OCI-LY3 (cell line): ENCODE measurements at regions not wholly inside any gene's neighbourhood (a gene's known extent, or its start where the extent isn't known, plus 50 kb on each side); places are given as distances from the start of the nearest gene placed in this dataset.

ENCODE experiments used
- H2AFZ ChIP-seq: fragments of 200-600, 300-600 bp; shearing (Covaris generic); 2 replicates; pipeline ENCODE4 v1.6.0; 2014; ENCODE audit warnings: antibody characterized with exemption, low read depth, low read length
- H3K27ac ChIP-seq: fragments of 200-600, 300-600 bp; sonication (generic); 2 replicates; pipeline ENCODE4 v1.5.1; 2014; ENCODE audit warnings: mild to moderate bottlenecking, low read length, moderate library complexity, mixed read lengths
- H3K27me3 ChIP-seq: fragments of 200-600, 300-600 bp; sonication (generic); 2 replicates; pipeline ENCODE4 v1.6.1; 2014; ENCODE audit warnings: low read depth, low read length, mixed read lengths
- H3K36me3 ChIP-seq: fragments of 200-600, 300-600 bp; sonication (generic); replicated peaks from 2 replicates; pipeline ENCODE3; 2014; ENCODE audit warnings: low read depth, low read length, mixed read lengths
- H3K4me1 ChIP-seq: fragments of 300-600, 200-600 bp; sonication (generic); 2 replicates; pipeline ENCODE4 v1.6.1; 2014; ENCODE audit warnings: low read length, mixed read lengths
- H3K4me2 ChIP-seq: fragments of 200-600, 300-600 bp; sonication (generic); 2 replicates; pipeline ENCODE4 v1.6.1; 2014; ENCODE audit warnings: low read length, mixed read lengths
- H3K4me3 ChIP-seq: fragments of 300-600, 200-600 bp; sonication (generic); 2 replicates; pipeline ENCODE4 v1.5.1; 2014; ENCODE audit warnings: antibody characterized with exemption, mild to moderate bottlenecking, low read length, moderate library complexity
- H3K79me2 ChIP-seq: fragments of 300-600, 200-600 bp; shearing (Covaris generic); 2 replicates; pipeline ENCODE4 v1.6.1; 2014; ENCODE audit warnings: mild to moderate bottlenecking, low read length, mixed read lengths
- H3K9ac ChIP-seq: fragments of 300-600, 200-600 bp; shearing (Covaris generic); 2 replicates; pipeline ENCODE4 v1.6.0; 2014; ENCODE audit warnings: mild to moderate bottlenecking, low read length, moderate library complexity
- H3K9me3 ChIP-seq: fragments of 200-600, 300-600 bp; shearing (Covaris generic); 2 replicates; pipeline ENCODE4 v1.6.1; 2014; ENCODE audit warnings: low read length, mixed read lengths; ENCODE audit not compliant: insufficient read depth
- H4K20me1 ChIP-seq: fragments of 200-600, 300-600 bp; sonication (generic); 2 replicates; pipeline ENCODE4 v1.6.1; 2016; ENCODE audit warnings: low read length, mixed read lengths; ENCODE audit not compliant: insufficient read depth
- EZH2phosphoT487 ChIP-seq: fragments of 200-600 bp; shearing (Covaris generic); IDR thresholded peaks from 2 replicates; pipeline ENCODE4 v1.6.1; 2018; ENCODE audit warnings: antibody characterized with exemption, mixed run types, low read depth
- TF ChIP-seq, protein P1 (sequence below): fragments of 200-600, 300-600 bp; sonication (generic); IDR thresholded peaks from 2 replicates; pipeline ENCODE4 v1.5.1; 2014; ENCODE audit warnings: antibody characterized with exemption, low read length, low read depth

DNA sequence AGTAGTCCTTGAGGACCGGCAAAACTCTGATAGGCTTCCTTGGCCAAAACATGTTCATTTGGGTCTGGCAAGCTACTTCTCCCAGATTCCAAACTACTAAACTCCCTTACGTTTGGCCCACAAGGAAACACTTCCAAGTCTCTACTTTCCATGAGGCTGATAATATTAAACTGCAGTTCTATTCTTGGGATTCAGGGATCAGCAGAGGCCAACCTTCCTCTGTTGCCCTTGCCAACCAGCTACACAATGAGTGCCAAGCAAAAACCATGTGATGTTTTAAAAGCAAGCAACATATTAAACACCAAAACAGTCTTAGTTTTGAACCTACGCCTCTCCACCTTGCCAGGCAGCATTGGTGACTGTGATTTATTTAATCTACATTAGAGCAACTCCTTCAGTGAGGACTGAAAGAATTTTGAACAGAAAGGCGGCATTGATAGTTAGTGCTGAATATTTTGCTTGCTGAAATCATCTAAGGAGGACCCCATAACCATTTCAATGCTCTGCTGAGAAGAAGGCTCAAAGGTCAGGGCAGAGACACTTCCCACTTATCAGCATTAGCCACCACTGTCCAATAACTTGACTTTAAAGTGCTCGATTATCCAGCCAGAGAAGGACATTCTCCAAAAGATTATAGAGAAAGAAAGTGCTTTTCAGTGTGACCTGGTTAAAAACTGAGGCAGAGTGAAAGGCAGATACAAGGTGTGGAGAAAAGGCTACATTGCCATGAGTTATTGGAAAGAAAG lies 287.1 kb downstream of the TBC1D4 start:
- H3K27me3 ChIP-seq = peaks cover 7% of the 10 kb centered on the region
- no peaks in the 10 kb centered on the region for H3K79me2 ChIP-seq
- TF ChIP-seq, protein P1, sequence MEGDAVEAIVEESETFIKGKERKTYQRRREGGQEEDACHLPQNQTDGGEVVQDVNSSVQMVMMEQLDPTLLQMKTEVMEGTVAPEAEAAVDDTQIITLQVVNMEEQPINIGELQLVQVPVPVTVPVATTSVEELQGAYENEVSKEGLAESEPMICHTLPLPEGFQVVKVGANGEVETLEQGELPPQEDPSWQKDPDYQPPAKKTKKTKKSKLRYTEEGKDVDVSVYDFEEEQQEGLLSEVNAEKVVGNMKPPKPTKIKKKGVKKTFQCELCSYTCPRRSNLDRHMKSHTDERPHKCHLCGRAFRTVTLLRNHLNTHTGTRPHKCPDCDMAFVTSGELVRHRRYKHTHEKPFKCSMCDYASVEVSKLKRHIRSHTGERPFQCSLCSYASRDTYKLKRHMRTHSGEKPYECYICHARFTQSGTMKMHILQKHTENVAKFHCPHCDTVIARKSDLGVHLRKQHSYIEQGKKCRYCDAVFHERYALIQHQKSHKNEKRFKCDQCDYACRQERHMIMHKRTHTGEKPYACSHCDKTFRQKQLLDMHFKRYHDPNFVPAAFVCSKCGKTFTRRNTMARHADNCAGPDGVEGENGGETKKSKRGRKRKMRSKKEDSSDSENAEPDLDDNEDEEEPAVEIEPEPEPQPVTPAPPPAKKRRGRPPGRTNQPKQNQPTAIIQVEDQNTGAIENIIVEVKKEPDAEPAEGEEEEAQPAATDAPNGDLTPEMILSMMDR = no peak
- no peak for TF ChIP-seq EZH2phosphoT487
- H3K9me3 ChIP-seq = no peaks in the 10 kb centered on the region
- no peaks in the 10 kb centered on the region for H3K4me1 ChIP-seq
- H3K4me3 ChIP-seq = no peak overlapping the region
- no peaks in the 10 kb centered on the region for H3K36me3 ChIP-seq
- H3K9ac ChIP-seq = no peak overlapping the region
- no peak overlapping the region for H3K27ac ChIP-seq
- no peaks in the 10 kb centered on the region for H4K20me1 ChIP-seq
- no peak overlapping the region for H2AFZ ChIP-seq
- no peak overlapping the region for H3K4me2 ChIP-seq

DNA sequence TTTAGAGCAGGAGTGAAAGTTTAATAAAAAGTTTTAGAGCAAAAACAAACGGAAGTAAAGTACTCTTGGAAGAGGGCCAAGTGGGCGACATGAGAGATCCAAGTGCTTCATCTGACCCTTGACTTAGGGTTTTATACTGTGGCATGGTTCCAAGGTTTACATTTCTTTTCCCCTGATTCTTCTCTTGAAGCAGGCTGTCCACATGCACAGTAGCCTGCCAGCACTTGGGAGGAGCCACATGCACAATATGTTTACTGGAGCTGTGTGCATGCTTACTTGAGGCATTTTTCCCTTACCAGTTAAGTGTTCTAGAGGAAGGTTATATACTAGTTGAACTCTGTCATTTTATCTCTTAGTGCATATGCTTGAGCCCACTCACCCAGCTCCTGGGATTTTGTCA lies 295.6 kb downstream of the TBC1D4 start:
- TF ChIP-seq EZH2phosphoT487 = no peak
- TF ChIP-seq, protein P1 = no peak
- H3K4me3 ChIP-seq = no peak overlapping the region
- H3K27me3 ChIP-seq = no peaks in the 10 kb centered on the region
- H3K9ac ChIP-seq = no peak overlapping the region
- no peaks in the 10 kb centered on the region for H3K4me1 ChIP-seq
- H3K27ac ChIP-seq = no peak overlapping the region
- H3K9me3 ChIP-seq = no peaks in the 10 kb centered on the region
- H3K36me3 ChIP-seq = no peaks in the 10 kb centered on the region
- no peaks in the 10 kb centered on the region for H4K20me1 ChIP-seq
- H3K4me2 ChIP-seq = no peak overlapping the region
- no peak overlapping the region for H2AFZ ChIP-seq
- no peaks in the 10 kb centered on the region for H3K79me2 ChIP-seq

DNA sequence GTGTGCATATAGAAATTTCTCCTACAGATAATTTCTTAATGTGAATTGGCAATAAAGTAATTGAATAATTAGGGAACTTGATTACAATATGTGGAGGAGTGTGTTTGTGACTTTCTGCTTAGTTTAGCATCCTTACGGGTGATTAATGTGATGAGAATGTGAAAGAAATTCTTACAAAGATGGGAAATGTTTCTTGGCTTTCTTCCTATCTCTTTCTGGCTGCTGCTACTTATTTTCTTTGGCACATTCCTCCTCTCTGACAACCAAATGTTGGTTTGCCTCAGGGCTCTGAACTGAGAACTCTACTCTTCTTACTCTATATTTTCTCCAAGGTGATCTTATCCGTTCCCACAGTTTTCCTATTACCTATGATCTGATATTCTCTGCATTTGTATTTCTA lies 300.1 kb downstream of the TBC1D4 start:
- H2AFZ ChIP-seq = no peak overlapping the region
- H3K9ac ChIP-seq = no peak overlapping the region
- TF ChIP-seq, protein P1 = no peak
- TF ChIP-seq EZH2phosphoT487 = no peak
- H4K20me1 ChIP-seq = no peaks in the 10 kb centered on the region
- H3K9me3 ChIP-seq = no peaks in the 10 kb centered on the region
- no peaks in the 10 kb centered on the region for H3K27me3 ChIP-seq
- no peaks in the 10 kb centered on the region for H3K79me2 ChIP-seq
- no peaks in the 10 kb centered on the region for H3K4me1 ChIP-seq
- H3K4me2 ChIP-seq = no peak overlapping the region
- no peak overlapping the region for H3K27ac ChIP-seq
- H3K4me3 ChIP-seq = no peak overlapping the region
- no peaks in the 10 kb centered on the region for H3K36me3 ChIP-seq

DNA sequence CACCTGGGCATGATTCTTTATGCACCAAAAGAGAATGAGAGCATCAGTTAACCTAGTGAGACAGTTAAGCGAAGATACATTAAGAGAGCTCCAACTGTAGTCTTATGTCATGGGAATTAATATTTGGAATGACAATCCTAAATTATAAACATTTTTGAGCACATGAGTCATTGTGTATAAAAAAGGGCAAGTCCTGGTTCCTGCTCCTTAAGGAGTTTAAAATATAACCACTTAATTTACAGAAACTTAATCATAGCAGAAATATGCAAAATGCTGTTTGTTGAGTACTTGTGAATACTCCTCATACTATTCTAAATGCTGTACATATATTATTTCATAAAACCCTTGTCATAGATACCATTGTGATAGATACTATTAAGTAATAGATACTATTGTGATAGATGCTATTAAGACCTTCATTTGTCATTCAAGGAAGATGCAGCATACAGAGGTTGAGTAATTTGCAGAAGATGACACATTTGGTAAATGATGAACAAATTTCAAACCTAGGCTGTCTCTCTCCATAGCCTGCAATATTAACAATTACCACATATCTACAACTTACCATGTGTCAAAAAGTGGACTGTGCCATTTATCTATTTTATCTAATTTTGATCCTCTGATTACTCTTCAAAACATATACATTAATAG lies 301.0 kb downstream of the TBC1D4 start:
- H3K4me1 ChIP-seq = no peaks in the 10 kb centered on the region
- no peak overlapping the region for H2AFZ ChIP-seq
- H3K9me3 ChIP-seq = no peaks in the 10 kb centered on the region
- TF ChIP-seq, protein P1 = no peak
- no peak for TF ChIP-seq EZH2phosphoT487
- no peaks in the 10 kb centered on the region for H3K27me3 ChIP-seq
- H3K4me3 ChIP-seq = no peak overlapping the region
- H3K9ac ChIP-seq = no peak overlapping the region
- H4K20me1 ChIP-seq = no peaks in the 10 kb centered on the region
- H3K79me2 ChIP-seq = no peaks in the 10 kb centered on the region
- no peak overlapping the region for H3K27ac ChIP-seq
- H3K36me3 ChIP-seq = no peaks in the 10 kb centered on the region
- no peak overlapping the region for H3K4me2 ChIP-seq
